ENCODE measurements at regions not wholly inside any gene's neighbourhood (a gene's known extent, or its start where the extent isn't known, plus 50 kb on each side); places are given as distances from the start of the nearest gene placed in this dataset.
"Not testable (repeated sequence)": the region's sequence is repeated elsewhere in the genome, so short reads cannot be mapped to it uniquely, and the experiment has no call there.

DNA sequence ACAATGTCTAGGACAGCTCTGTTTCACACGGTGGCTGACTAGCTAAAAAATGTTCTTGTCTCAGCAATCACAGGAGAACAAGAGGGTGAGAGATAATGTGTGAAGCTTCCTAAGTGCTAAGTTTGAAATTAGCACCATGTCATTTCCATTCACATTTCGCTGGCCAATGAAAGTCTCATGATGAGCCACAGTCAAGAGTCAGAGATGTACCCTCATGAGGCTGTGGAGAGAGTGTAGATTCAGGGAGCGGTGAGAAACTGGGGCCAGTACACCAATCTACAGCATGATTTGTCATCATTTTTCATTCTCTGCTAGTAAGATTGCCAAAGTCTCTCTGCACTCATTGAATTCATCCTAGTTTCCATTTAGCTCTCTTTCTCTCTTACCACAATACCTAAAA, 97.9 kb downstream of the FAM72B start:
- not testable (repeated sequence) for TF ChIP-seq EZH2 (IDR thresholded peaks at IDR 0.05; ENCODE audit: insufficient read depth, poor library complexity, severe bottlenecking); EZH2phosphoT487 (IDR thresholded peaks at IDR 0.05; ENCODE audit: insufficient read depth, low read depth)
